ENCODE measurements at regions not wholly inside any gene's neighbourhood (a gene's known extent, or its start where the extent isn't known, plus 50 kb on each side); places are given as distances from the start of the nearest gene placed in this dataset.

GRCh38 chr22:25395915-25396314 is 168.6 kb upstream of the GRK3 start (continued):
- no peak for TF ChIP-seq ATF2 (CRISPR knock-in tag; IDR thresholded peaks at IDR 0.05)
- no peak for TF ChIP-seq ZFP41 (CRISPR knock-in tag; IDR thresholded peaks at IDR 0.05; ENCODE audit: borderline replicate concordance)
- TF ChIP-seq ATF1 (CRISPR knock-in tag; IDR thresholded peaks at IDR 0.05), result no peak
- TF ChIP-seq ESRRA (CRISPR knock-in tag; IDR thresholded peaks at IDR 0.05; ENCODE audit: low read depth), result 0 out of 2 replicates have a peak, but pooled peaks have one; percentile 26
- no peak for TF ChIP-seq TRAFD1 (CRISPR knock-in tag; IDR thresholded peaks at IDR 0.05; ENCODE audit: borderline replicate concordance)
- no peak for TF ChIP-seq ZNF224 (CRISPR knock-in tag; IDR thresholded peaks at IDR 0.05)
- TF ChIP-seq RBAK (CRISPR knock-in tag; IDR thresholded peaks at IDR 0.05), result no peak
- TF ChIP-seq ZNF615 (CRISPR knock-in tag; IDR thresholded peaks at IDR 0.05; ENCODE audit: borderline replicate concordance), result no peak
- TF ChIP-seq ZNF580 (CRISPR knock-in tag; IDR thresholded peaks at IDR 0.05; ENCODE audit: borderline replicate concordance, low read depth), result no peak
- no peak for TF ChIP-seq ZNF432 (CRISPR knock-in tag; IDR thresholded peaks at IDR 0.05; ENCODE audit: borderline replicate concordance)
- no peak for TF ChIP-seq ZNF362 (CRISPR knock-in tag; IDR thresholded peaks at IDR 0.05; ENCODE audit: borderline replicate concordance)
- TF ChIP-seq PHF21A (CRISPR knock-in tag; IDR thresholded peaks at IDR 0.05), result peak; percentile 51
- no peak for TF ChIP-seq ZNF225 (CRISPR knock-in tag; IDR thresholded peaks at IDR 0.05)
- TF ChIP-seq ZNF589 (CRISPR knock-in tag; conservative IDR thresholded peaks at IDR 0.05), result no peak
- TF ChIP-seq SOX5 (CRISPR knock-in tag; IDR thresholded peaks at IDR 0.05; ENCODE audit: borderline replicate concordance), result peak; percentile 74; the same call in 1 of the 2 replicates
- no peak for TF ChIP-seq WIZ (CRISPR knock-in tag; IDR thresholded peaks at IDR 0.05)
- TF ChIP-seq ZNF326 (CRISPR knock-in tag; IDR thresholded peaks at IDR 0.05; ENCODE audit: borderline replicate concordance), result no peak
- TF ChIP-seq ZNF230 (CRISPR knock-in tag; IDR thresholded peaks at IDR 0.05), result no peak
- no peak for TF ChIP-seq CHD4 (IDR thresholded peaks at IDR 0.05; ENCODE audit: borderline replicate concordance, low read length)
- 0 out of 2 replicates have a peak, but pooled peaks have one; percentile 13 for TF ChIP-seq ZNF574 (CRISPR knock-in tag; IDR thresholded peaks at IDR 0.05)
- TF ChIP-seq ZNF772 (CRISPR knock-in tag; IDR thresholded peaks at IDR 0.05), result no peak
- TF ChIP-seq TIGD3 (CRISPR knock-in tag; IDR thresholded peaks at IDR 0.05; ENCODE audit: borderline replicate concordance), result no peak
- peak; percentile 64; the same call in 1 of the 2 replicates for TF ChIP-seq RFXAP (CRISPR knock-in tag; IDR thresholded peaks at IDR 0.05; ENCODE audit: borderline replicate concordance)

All from HepG2 (cell line).